ENCODE measurements at regions not wholly inside any gene's neighbourhood (a gene's known extent, or its start where the extent isn't known, plus 50 kb on each side); places are given as distances from the start of the nearest gene placed in this dataset.

DNA sequence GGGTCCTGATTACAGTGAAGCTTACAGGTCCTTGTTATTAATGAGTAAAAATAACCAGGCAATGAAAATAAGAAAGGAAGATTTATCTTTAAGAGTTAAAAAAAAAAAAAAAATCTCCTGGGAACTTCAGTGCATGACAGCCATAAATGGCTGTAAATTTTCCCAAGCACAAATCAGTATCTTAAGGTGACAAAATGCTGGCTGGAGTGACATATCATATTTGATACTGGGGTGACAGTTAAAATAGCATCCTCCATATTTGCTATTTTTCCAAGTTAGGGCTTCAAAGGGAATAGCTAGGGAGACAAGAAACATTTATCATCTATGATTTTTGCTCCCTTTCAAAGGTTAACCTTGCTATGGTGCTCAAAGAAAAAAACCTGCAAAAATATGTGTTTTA, 226.6 kb downstream of the PRDM2 start:
- no peak for DNase-seq

DNA sequence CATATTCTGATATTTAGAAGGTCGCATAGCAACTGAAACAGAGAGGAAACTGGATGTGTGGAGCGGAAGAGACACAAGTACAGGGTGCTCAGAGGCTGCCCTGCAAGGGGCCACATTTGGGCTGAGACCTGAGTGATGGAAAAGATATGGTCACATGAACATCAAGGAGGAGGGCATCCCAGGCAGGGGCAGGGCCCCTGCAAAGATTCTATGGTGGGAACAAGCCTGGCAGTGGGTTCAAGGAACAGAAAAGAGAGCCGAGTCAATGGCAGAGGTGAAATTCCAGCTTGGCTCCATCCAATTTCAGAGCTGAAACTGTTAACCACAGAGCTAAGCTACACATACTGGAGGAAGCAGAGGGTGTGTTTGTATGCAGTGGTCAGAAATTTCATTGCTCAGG, 227.7 kb downstream of the PRDM2 start:
- no peak for DNase-seq

GRCh38 chr1:13929313-13929712, 229.3 kb downstream of the PRDM2 start:
- no peak for DNase-seq

GRCh38 chr1:13930151-13930550, 230.2 kb downstream of the PRDM2 start:
- peak; percentile 9 for DNase-seq

DNA sequence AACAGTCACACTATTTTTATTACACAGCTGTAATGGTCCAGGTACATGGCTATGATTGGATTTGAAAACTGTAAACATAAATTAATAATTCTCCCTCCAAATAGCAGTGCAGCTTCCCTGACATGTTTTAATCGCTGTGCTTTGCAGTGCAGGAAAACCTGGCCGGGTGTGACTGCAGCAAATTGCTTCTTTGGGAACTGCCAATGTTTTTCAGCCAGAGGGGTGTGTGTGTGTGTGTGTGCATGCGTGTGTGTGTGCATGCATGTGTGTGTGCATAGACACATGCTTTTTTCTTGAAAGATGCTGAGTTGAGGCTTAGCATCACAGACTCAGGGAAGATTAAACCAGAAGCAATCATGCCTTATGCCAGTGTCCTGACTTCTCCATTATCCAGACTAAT, 231.2 kb downstream of the PRDM2 start:
- DNase-seq = no peak

DNA sequence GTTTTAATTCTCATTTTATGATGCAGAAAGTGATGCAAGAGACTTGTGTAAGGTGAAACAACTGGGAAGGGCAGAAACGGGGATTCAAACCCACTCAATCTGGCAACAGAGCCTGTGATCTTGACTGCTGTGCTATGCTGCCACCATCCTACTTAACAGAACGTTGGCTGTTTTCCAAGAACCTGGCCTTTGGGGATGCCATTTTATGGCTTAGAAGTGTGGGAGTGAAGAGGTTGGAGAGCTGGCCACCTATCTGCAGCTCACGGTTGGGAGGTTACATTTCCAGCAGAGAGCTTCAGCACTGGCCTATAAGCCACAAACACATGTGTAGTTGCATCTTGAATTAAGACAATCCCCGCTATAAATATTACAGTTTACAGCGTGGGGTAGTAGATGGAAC, 235.3 kb downstream of the PRDM2 start:
- no peak for DNase-seq

- no peak for DNase-seq
These were observed 241.3 kb downstream of the PRDM2 start for GRCh38 chr1:13941315-13941714.

DNA sequence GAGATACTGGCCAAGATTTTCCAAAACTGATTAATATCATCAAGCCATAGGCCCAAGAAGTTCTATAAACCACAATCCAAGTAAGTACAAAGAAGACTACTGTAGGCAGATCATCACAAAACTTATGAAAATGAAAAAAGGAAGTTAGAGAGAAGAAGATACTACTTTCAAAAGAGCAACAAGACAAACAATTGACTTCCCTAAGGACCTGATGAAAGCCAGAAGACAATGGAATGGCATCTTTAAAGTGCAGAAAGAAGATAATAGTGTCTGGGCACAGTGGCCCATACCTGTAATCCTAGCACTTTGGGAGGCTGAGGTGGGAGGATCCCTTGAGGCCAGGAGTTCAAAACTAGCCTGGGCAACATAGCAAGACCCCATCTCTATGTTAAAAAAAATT, 243.1 kb downstream of the PRDM2 start:
- no peak for DNase-seq

DNA sequence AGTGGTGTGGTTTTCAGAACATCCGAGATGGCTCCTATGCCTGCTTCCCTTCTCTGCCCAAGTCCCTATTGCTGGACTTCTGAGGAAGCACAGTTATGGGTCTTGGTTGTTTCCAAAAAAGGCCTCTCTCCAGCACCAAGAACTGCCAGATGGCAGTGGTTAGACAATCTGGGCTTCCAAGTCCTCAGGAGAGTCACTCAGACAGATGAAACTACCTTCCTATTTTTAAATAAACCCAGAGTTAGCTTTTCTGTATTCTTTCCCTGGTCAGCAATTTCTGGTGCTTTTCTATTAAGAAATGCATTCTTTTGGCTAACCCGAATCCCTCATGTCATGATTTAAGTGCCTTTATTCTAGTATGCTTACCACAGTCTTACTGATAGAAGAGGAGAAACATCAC, 245.9 kb downstream of the PRDM2 start:
- DNase-seq = no peak

- DNase-seq = no peak
These were observed 247.7 kb downstream of the PRDM2 start for GRCh38 chr1:13947658-13948057.

DNA sequence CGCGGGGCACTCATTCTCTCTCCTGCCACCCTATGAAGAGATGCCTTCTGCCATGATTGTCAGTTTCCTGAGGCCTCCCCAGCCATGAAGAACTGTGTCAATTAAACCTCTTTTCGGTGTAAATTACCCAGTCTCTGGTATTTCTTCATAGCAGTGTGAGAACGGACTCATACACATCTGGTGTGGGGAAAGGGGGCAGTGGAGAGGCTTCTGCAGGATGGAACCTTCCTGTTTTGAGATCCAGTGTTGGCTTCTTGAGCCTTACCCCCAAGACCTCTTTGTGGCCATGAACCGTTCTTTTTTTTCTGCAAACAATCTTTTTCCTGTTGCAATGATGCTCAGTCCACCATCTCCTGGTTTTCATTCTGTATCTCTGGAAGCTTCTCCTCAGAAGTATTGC, 248.4 kb downstream of the PRDM2 start:
- no peak for DNase-seq

DNA sequence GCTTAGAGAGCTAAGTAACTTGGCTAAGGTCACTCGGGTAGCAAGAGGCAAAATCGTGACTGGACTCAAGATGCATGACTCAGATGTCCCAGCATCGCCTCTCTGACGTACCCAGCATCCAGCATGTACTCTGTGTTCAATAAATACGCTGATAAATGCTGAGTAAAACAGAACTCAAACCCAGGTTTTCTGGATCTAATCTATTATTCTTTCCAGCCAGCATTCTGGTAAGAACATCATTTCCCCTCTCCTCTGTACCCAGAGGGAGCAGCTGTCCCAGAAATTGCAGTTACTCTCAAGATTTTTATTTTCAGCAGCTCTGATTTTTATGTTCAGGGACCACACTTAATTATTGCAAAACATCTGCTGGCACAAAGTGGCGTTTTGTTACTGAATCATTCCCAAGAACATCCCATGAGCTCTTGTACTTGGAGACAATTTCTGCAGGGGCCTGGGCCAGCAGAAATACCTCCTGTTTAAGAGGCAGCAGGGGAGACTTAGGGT, 249.0 kb downstream of the PRDM2 start:
- no peak for DNase-seq

DNA sequence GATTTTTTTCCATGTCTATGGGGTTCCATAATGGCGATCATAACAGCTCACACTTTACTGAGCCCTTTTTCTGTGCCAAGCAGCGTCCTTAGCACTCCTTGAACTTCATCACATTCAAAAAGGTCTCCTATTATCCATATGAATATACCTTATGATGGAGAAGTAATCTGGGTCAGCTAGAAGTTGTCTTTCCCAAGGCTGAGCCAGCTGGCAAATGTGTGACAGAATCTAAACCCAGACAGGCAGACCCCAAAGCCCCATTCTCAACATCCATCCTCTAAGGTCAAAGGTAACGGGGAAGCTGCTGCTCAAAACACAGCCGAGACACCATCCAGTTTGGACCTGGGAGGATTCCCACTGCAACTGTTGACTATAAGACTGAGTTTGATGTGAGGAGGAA, 249.6 kb downstream of the PRDM2 start:
- no peak for DNase-seq

DNA sequence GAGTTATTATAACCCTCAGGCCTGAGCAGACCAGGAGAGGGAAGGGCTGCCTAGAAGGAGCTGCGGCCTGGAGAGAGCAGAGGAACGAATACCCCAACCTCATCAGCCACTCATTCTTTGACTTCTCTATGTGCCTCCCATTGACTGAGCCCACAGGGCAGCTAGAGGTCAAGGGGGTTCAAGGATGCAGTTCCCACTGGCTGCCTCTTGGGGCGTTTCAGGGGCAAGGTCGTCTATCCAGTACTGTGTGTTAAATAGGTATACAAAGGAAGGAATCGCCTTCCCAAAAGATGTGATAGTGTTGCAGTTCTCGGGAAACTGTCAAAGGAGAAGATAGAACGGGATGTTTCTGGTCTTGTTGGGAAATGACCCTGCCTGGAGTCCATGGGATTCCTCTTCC, 250.6 kb downstream of the PRDM2 start:
- no peak for DNase-seq

- no peak for DNase-seq
These were observed 252.1 kb downstream of the PRDM2 start for GRCh38 chr1:13951793-13952751.

GRCh38 chr1:13952985-13953384, 253.0 kb downstream of the PRDM2 start:
- DNase-seq = no peak

DNA sequence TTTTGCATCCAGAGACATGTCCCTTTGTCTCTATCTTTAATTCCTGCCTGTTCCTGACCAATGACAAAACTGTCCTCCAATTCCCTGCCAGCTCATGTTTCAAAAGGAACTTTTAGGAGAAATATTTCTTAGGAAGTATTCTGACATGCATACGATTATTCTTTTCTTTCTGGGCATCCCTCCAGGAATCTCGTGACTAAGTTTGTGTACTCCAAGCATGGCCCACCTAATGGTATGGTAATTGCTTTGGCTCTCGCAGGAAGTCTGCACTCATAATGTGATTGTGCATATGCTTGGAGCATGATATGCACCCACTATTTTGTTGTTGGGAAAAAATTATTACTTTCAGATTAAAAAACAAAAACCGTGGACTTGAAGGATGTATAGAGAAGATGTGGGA, 256.4 kb downstream of the PRDM2 start:
- no peak for DNase-seq

DNA sequence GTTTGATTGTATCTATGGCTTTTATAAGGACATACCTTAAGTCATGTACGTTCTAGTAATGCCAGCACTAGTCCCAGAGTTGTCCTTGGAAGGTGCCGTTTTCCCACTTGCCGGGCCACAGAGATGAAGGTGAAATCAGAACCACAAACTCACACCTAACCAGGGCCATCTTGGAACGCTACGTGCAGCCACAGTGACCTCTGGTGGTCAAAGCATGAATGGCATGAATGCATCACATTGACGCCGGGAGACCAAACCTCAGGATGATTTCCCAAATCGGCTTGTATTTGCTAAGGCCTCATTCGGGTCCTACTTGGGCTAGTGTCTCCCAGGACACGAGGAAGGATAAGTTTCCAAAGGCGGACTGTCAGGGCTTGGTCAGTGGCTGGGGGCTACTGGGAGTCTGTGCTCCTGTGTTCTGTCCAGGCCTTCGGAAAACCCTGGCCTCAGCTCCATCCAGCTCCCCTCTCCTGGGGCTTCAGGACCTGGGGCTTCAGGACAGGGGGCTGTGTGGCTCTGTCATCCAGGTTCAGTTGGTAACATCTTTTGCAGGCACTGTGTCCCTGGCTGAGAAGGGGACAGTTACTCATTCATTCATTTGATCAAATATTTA, 260.5 kb downstream of the PRDM2 start:
- DNase-seq = peak; percentile 71

GRCh38 chr1:13964768-13965167, 264.8 kb downstream of the PRDM2 start:
- no peak for DNase-seq

DNA sequence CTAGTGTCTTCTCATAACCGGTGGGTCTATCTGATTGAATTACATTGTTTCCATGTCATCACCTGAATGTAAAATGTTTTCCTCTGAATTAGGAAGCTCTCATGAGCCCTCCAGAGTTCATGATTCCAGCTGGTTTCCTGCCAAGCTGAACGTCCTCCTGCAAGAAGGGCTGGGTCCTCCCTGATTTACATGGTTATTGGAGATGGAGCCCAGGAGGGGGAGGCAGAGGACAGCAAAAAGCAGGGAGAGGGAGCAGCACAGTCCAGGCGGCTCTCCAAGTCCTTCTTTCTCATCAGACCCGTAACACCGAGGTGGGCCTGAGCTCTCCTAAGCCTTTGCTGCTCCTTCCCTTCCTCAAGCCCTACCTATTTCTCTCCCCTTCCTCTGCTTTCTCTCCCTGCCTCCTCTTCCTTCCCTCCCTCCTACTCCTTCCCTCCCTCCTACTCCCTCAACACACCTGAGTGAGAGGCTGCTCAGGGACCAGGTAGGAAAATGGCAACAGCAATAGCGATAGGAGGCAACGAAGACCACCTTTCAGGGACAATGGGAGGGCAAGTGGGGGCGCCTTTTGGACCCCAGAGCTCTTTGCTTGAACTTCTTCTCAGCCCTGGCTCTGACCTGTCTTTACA, 265.9 kb downstream of the PRDM2 start:
- no peak for DNase-seq

DNA sequence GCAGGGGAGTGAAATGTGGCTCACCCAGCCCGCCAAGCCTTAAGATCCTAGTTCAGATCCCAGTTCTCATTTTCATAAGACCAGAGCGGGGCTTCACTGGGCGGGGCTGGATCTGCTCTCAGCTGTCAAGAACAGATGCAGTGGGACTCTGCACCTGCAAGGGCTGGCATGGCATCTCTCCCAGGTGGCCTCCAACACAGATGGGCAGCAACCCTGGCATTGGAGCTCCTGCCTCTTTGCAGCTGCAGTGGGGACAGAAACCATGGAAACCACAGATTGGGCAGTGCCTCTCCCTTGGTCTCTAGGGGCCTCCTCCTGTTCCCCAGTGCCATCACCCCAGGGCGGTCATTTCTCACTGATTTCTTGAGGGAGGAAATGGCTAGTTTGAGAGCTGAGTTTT, 267.7 kb downstream of the PRDM2 start:
- no peak for DNase-seq

GRCh38 chr1:13968361-13968760, 268.4 kb downstream of the PRDM2 start:
- DNase-seq = no peak

DNA sequence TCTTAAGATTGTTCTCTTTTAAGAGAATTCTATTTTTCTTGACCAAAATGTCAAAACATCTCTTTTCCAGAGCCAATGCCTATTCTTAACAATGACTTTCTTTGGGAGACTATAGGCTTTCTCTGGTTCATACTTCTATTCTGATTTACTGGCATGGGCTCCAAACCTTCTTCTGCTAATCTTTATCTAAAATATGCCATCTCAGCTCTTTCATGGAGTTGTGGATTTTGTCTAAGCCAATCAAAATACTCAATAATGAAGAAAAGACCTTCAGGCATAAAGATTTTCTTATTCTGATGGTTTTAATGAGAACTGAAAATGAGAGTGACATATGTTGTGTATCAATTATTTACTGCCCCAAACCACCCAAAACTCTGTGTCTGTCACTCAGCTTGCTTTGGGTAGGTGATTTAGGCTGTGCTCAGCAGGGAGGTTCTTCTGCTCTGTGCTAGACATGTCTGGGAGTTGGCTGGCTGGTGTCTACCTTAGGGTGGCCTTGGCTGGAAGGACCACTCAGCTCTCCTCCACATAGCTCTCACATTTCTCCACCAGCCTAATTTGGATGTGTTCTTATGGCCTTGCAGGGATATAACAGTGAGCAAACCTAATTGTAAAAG, 270.8 kb downstream of the PRDM2 start:
- no peak for DNase-seq

Data from CD4-positive, alpha-beta T cell treated with Interleukin-17A for 4 hours (primary cell).